Chondrocyte (in vitro differentiated cells): ENCODE measurements at regions not wholly inside any gene's neighbourhood (a gene's known extent, or its start where the extent isn't known, plus 50 kb on each side); places are given as distances from the start of the nearest gene placed in this dataset.

Experiments used
- DNase-seq: peaks from one replicate; pipeline ENCODE4 v3.0.0; 2021; ENCODE audit warnings: mixed read lengths, low spot score
- H3K27ac Mint-ChIP-seq: one replicate; pipeline ENCODE4 v1.8.0; 2021; ENCODE audit warnings: mild to moderate bottlenecking, moderate library complexity, mixed read lengths; ENCODE audit not compliant: unreplicated experiment
- H3K27me3 Mint-ChIP-seq: 2 replicates; pipeline ENCODE4 v1.8.0; 2021; ENCODE audit warnings: low read depth, mixed read lengths
- H3K36me3 Mint-ChIP-seq: 2 replicates; pipeline ENCODE4 v1.8.0; 2021; ENCODE audit warnings: low read depth, mixed read lengths
- H3K4me1 Mint-ChIP-seq: 2 replicates; pipeline ENCODE4 v1.8.0; 2021; ENCODE audit warnings: low read depth, mild to moderate bottlenecking, mixed read lengths
- H3K4me3 Mint-ChIP-seq: one replicate; pipeline ENCODE4 v1.8.0; 2021; ENCODE audit warnings: mild to moderate bottlenecking, moderate library complexity, mixed read lengths; ENCODE audit not compliant: unreplicated experiment
- H3K9me3 Mint-ChIP-seq: 2 replicates; pipeline ENCODE4 v1.8.0; 2021; ENCODE audit warnings: low read depth, mixed read lengths
- CTCF ChIP-seq: fragments of 200-600 bp; sonication (generic); IDR thresholded peaks from 2 replicates; pipeline ENCODE4 v1.5.0; 2021; ENCODE audit warnings: antibody characterized with exemption, mild to moderate bottlenecking, moderate library complexity

GRCh38 chr6:138663892-138664291 lies 109.7 kb upstream of the CCDC28A start:
- no peak for DNase-seq
- no peak for TF ChIP-seq CTCF
- Mint-ChIP-seq H3K4me3 (no peak overlapping the region), H3K27me3 (no peaks in the 10 kb centered on the region), H3K36me3 (no peaks in the 10 kb centered on the region), H3K9me3 (no peaks in the 10 kb centered on the region), H3K4me1 (peaks cover 18% of the 10 kb centered on the region), H3K27ac (no peak overlapping the region)

GRCh38 chr6:138664745-138665144 lies 108.8 kb upstream of the CCDC28A start:
- Mint-ChIP-seq H3K9me3 (no peaks in the 10 kb centered on the region), H3K4me3 (no peak overlapping the region), H3K36me3 (no peaks in the 10 kb centered on the region), H3K27ac (no peak overlapping the region), H3K27me3 (no peaks in the 10 kb centered on the region), H3K4me1 (peaks cover 18% of the 10 kb centered on the region)
- no peak for TF ChIP-seq CTCF
- DNase-seq = no peak

- Mint-ChIP-seq H3K36me3 (no peaks in the 10 kb centered on the region), H3K9me3 (no peaks in the 10 kb centered on the region), H3K4me1 (peaks cover 20% of the 10 kb centered on the region), H3K27me3 (no peaks in the 10 kb centered on the region), H3K4me3 (peak overlapping the region; percentile 25), H3K27ac (peak overlapping the region; percentile 60)
- DNase-seq = no peak
- TF ChIP-seq CTCF = no peak
Measured at GRCh38 chr6:138666636-138667035, 106.9 kb upstream of the CCDC28A start.

GRCh38 chr6:138667408-138667807 lies 106.2 kb upstream of the CCDC28A start:
- Mint-ChIP-seq H3K4me1 (peaks cover 25% of the 10 kb centered on the region), H3K9me3 (no peaks in the 10 kb centered on the region), H3K27me3 (no peaks in the 10 kb centered on the region), H3K4me3 (no peak overlapping the region), H3K36me3 (no peaks in the 10 kb centered on the region), H3K27ac (peak overlapping the region; percentile 66)
- TF ChIP-seq CTCF = no peak
- no peak for DNase-seq

- Mint-ChIP-seq H3K27me3 (no peaks in the 10 kb centered on the region), H3K4me3 (no peak overlapping the region), H3K36me3 (no peaks in the 10 kb centered on the region), H3K9me3 (no peaks in the 10 kb centered on the region), H3K27ac (no peak overlapping the region), H3K4me1 (peaks cover 36% of the 10 kb centered on the region)
- TF ChIP-seq CTCF = no peak
- no peak for DNase-seq
Measured at GRCh38 chr6:138671351-138671750, 102.2 kb upstream of the CCDC28A start.
